ENCODE measurements at regions not wholly inside any gene's neighbourhood (a gene's known extent, or its start where the extent isn't known, plus 50 kb on each side); places are given as distances from the start of the nearest gene placed in this dataset.

DNA sequence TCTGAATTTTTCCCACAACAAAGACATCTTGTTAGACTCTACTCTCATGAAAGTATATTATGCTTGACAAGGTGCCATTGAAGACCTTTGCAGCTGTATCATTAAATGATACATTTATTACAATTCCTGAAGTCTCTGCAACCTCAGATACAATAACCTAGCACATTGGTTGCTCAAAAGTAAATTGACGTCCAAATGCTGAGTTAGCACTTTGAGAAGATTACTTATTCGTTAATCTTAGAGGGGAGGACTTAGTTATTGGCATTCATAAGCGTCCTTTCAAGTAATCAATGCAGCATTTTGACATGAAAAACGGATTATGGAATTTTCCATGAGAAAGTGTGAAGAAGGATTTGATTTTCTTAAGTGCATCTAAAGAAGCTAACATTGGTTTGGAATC lies 151.6 kb downstream of the ARSF start:
- WGBS = 96% methylated on average over 4 of the region's 4 CpGs
- Histone ChIP-seq H3K4ac (ENCODE audit: low read depth in 1 of 2, low read length in 2 of 2) (no peak overlapping the region), H3K4me1 (ENCODE audit: control insufficient read depth, insufficient read depth, low read depth, low read length) (peaks cover 2% of the 10 kb centered on the region)

DNA sequence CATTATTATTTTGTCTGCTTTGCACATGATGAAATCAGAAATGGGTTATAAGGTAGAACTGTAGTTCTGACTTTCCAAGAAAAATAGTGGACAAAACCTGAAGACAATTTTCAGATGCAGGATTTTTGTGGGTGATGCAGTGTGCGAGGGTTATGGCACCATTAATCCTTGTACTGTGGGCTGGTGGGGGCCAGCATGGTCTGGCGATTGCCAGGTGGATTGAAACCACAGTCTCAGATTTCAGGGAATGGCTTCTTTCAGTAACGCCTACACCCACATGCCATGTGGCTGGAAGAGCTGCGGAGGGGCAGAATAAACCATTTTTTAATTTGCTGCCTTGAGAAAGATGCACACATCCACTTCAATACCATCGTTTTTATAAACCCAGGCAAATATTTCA lies 150.5 kb downstream of the ARSF start:
- Histone ChIP-seq H3K14ac (ENCODE audit: low read length in 2 of 2) (no peak overlapping the region), H3K27me3 (ENCODE audit: control insufficient read depth in 1 of 2, insufficient read depth in 1 of 2, low read length in 2 of 2) (no peaks in the 10 kb centered on the region), H2BK15ac (ENCODE audit: low read depth, poor library complexity, severe bottlenecking) (no peak overlapping the region), H3K9me3 (ENCODE audit: control insufficient read depth, low read length) (no peaks in the 10 kb centered on the region), H3K4ac (ENCODE audit: low read depth in 1 of 2, low read length in 2 of 2) (no peak overlapping the region), H3K4me1 (ENCODE audit: control insufficient read depth, insufficient read depth, low read depth, low read length) (peaks cover 2% of the 10 kb centered on the region), H2AK5ac (ENCODE audit: low read length, severe bottlenecking) (no peak overlapping the region), H3K79me1 (replicated peaks; ENCODE audit: low read length, poor library complexity, severe bottlenecking) (no peaks in the 10 kb centered on the region), H2BK120ac (ENCODE audit: low read depth, low read length) (no peak overlapping the region), H3K18ac (ENCODE audit: low read depth in 1 of 2, low read length in 2 of 2) (no peak overlapping the region), H2AFZ (ENCODE audit: low read depth, low read length) (no peak overlapping the region), H3K27ac (ENCODE audit: low read length, poor library complexity, severe bottlenecking) (no peak overlapping the region), H4K8ac (ENCODE audit: low read length) (no peak overlapping the region), H4K91ac (ENCODE audit: low read length) (no peak overlapping the region), H3K4me3 (ENCODE audit: insufficient read depth in 1 of 2, low read depth in 1 of 2, low read length in 2 of 2) (no peak overlapping the region), H3K4me2 (ENCODE audit: low read length, poor library complexity, severe bottlenecking) (no peak overlapping the region), H3K36me3 (ENCODE audit: control insufficient read depth in 1 of 2, insufficient read depth in 2 of 2, low read depth in 1 of 2, low read length in 2 of 2) (no peaks in the 10 kb centered on the region), H3K23ac (ENCODE audit: low read length in 2 of 2) (no peak overlapping the region), H3K9ac (ENCODE audit: low read length) (no peak overlapping the region), H2BK5ac (ENCODE audit: low read depth, low read length, poor library complexity, severe bottlenecking) (no peak overlapping the region), H2BK12ac (ENCODE audit: low read length in 2 of 2) (no peak overlapping the region)
- WGBS = 93% methylated on average over 4 of the region's 5 CpGs
- no peak for DNase-seq

More for the DNA sequence above, 151.6 kb downstream of the ARSF start:
- Histone ChIP-seq H3K36me3 (ENCODE audit: control insufficient read depth in 1 of 2, insufficient read depth in 2 of 2, low read depth in 1 of 2, low read length in 2 of 2) (no peaks in the 10 kb centered on the region), H2AFZ (ENCODE audit: low read depth, low read length) (no peak overlapping the region), H3K4me2 (ENCODE audit: low read length, poor library complexity, severe bottlenecking) (no peak overlapping the region), H2BK5ac (ENCODE audit: low read depth, low read length, poor library complexity, severe bottlenecking) (no peak overlapping the region), H3K14ac (ENCODE audit: low read length in 2 of 2) (no peak overlapping the region), H3K4me3 (ENCODE audit: insufficient read depth in 1 of 2, low read depth in 1 of 2, low read length in 2 of 2) (no peak overlapping the region), H2BK15ac (ENCODE audit: low read depth, poor library complexity, severe bottlenecking) (no peak overlapping the region), H3K9me3 (ENCODE audit: control insufficient read depth, low read length) (no peaks in the 10 kb centered on the region), H3K23ac (ENCODE audit: low read length in 2 of 2) (no peak overlapping the region), H2BK120ac (ENCODE audit: low read depth, low read length) (no peak overlapping the region), H3K79me1 (replicated peaks; ENCODE audit: low read length, poor library complexity, severe bottlenecking) (no peaks in the 10 kb centered on the region), H4K91ac (ENCODE audit: low read length) (no peak overlapping the region), H3K9ac (ENCODE audit: low read length) (no peak overlapping the region), H3K27ac (ENCODE audit: low read length, poor library complexity, severe bottlenecking) (no peak overlapping the region), H2AK5ac (ENCODE audit: low read length, severe bottlenecking) (no peak overlapping the region), H4K8ac (ENCODE audit: low read length) (no peak overlapping the region), H3K18ac (ENCODE audit: low read depth in 1 of 2, low read length in 2 of 2) (no peak overlapping the region), H3K27me3 (ENCODE audit: control insufficient read depth in 1 of 2, insufficient read depth in 1 of 2, low read length in 2 of 2) (no peaks in the 10 kb centered on the region), H2BK12ac (ENCODE audit: low read length in 2 of 2) (no peak overlapping the region)
- DNase-seq = no peak

DNA sequence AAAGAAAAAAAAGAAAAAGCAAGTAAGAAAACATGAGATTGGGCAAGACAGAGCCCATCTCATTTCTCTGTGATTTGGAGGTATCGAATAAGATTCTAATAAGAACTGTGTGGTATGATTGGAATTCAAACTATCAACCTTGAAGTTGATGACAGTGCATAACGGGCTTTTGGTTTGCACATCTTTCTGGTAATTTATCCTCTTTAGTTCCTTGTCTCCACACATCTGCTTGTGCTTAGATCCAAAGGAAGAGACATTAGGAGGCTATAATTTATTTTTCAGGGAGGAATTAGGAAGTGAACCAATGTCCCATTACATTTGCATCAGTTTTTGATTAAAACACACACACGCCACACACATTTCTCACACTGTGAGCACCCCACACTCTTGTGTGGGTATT lies 149.9 kb downstream of the ARSF start:
- no peak overlapping the region for H4K8ac ChIP-seq (ENCODE audit: low read length)
- H3K9ac ChIP-seq (ENCODE audit: low read length) = no peak overlapping the region
- no peaks in the 10 kb centered on the region for H3K79me1 ChIP-seq (replicated peaks; ENCODE audit: low read length, poor library complexity, severe bottlenecking)
- H3K4me3 ChIP-seq (ENCODE audit: insufficient read depth in 1 of 2, low read depth in 1 of 2, low read length in 2 of 2) = no peak overlapping the region
- no peak overlapping the region for H3K4me2 ChIP-seq (ENCODE audit: low read length, poor library complexity, severe bottlenecking)
- H3K36me3 ChIP-seq (ENCODE audit: control insufficient read depth in 1 of 2, insufficient read depth in 2 of 2, low read depth in 1 of 2, low read length in 2 of 2) = no peaks in the 10 kb centered on the region
- H2AK5ac ChIP-seq (ENCODE audit: low read length, severe bottlenecking) = no peak overlapping the region
- H2BK120ac ChIP-seq (ENCODE audit: low read depth, low read length) = no peak overlapping the region
- no peak overlapping the region for H3K14ac ChIP-seq (ENCODE audit: low read length in 2 of 2)
- no peak overlapping the region for H2BK15ac ChIP-seq (ENCODE audit: low read depth, poor library complexity, severe bottlenecking)
- no peak overlapping the region for H3K27ac ChIP-seq (ENCODE audit: low read length, poor library complexity, severe bottlenecking)
- no peak overlapping the region for H4K91ac ChIP-seq (ENCODE audit: low read length)
- H3K9me3 ChIP-seq (ENCODE audit: control insufficient read depth, low read length) = no peaks in the 10 kb centered on the region
- peaks cover 2% of the 10 kb centered on the region for H3K4me1 ChIP-seq (ENCODE audit: control insufficient read depth, insufficient read depth, low read depth, low read length)
- H3K18ac ChIP-seq (ENCODE audit: low read depth in 1 of 2, low read length in 2 of 2) = no peak overlapping the region
- 55% methylated on average over 1 of the region's 3 CpGs for WGBS
- H3K27me3 ChIP-seq (ENCODE audit: control insufficient read depth in 1 of 2, insufficient read depth in 1 of 2, low read length in 2 of 2) = no peaks in the 10 kb centered on the region
- no peak overlapping the region for H2BK12ac ChIP-seq (ENCODE audit: low read length in 2 of 2)
- H2BK5ac ChIP-seq (ENCODE audit: low read depth, low read length, poor library complexity, severe bottlenecking) = no peak overlapping the region
- no peak for DNase-seq
- no peak overlapping the region for H3K23ac ChIP-seq (ENCODE audit: low read length in 2 of 2)
- no peak overlapping the region for H3K4ac ChIP-seq (ENCODE audit: low read depth in 1 of 2, low read length in 2 of 2)
- H2AFZ ChIP-seq (ENCODE audit: low read depth, low read length) = no peak overlapping the region

DNA sequence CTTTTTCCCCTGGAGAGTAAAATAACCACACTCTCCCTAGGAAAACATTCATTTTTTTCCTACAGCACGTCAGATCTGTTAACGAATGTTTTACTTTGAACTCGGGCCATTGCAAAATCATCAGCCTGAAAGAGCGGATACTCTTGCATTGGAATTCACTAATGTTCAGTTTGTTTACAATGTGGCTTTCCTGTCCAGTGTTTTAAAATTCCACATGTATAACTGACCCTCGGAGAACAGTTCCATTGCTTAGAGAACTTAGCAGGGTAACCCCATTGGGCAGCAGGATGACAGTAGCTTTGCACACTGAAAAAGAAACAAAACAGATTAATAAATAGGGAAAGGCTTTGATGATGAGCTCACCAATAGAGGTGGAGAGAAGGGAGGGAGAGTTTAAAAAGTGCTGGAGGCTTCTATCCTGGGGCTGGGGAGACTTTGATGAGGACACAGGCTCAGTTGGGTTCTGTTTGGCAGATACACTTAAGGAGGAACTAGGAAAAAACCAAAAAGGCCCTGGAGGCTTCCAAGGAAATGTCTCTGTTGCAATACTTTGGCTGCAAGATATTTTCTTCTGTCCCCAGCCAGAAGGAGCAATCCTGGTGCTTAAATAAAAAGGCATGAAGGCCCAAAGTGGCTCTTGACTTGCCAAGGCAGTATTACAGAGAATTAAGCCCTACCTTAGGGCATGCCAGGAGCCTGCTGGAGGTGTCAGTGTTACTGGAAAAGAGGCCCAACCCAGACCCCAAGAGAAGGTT lies 143.1 kb downstream of the ARSF start:
- Histone ChIP-seq H3K27me3 (ENCODE audit: control insufficient read depth in 1 of 2, insufficient read depth in 1 of 2, low read length in 2 of 2) (no peaks in the 10 kb centered on the region), H4K91ac (ENCODE audit: low read length) (no peak overlapping the region), H3K4me2 (ENCODE audit: low read length, poor library complexity, severe bottlenecking) (no peak overlapping the region), H2BK15ac (ENCODE audit: low read depth, poor library complexity, severe bottlenecking) (no peak overlapping the region), H3K23ac (ENCODE audit: low read length in 2 of 2) (no peak overlapping the region), H3K4me3 (ENCODE audit: insufficient read depth in 1 of 2, low read depth in 1 of 2, low read length in 2 of 2) (peak overlapping the region in 1 of 2 experiments; percentile 45), H2BK120ac (ENCODE audit: low read depth, low read length) (no peak overlapping the region), H3K79me1 (replicated peaks; ENCODE audit: low read length, poor library complexity, severe bottlenecking) (no peaks in the 10 kb centered on the region), H3K9me3 (ENCODE audit: control insufficient read depth, low read length) (no peaks in the 10 kb centered on the region), H2BK12ac (ENCODE audit: low read length in 2 of 2) (peak overlapping the region in 1 of 2 experiments; percentile 84), H3K14ac (ENCODE audit: low read length in 2 of 2) (no peak overlapping the region), H3K27ac (ENCODE audit: low read length, poor library complexity, severe bottlenecking) (peak overlapping the region; percentile 59), H3K4me1 (ENCODE audit: control insufficient read depth, insufficient read depth, low read depth, low read length) (no peaks in the 10 kb centered on the region), H2BK5ac (ENCODE audit: low read depth, low read length, poor library complexity, severe bottlenecking) (no peak overlapping the region), H3K9ac (ENCODE audit: low read length) (peak overlapping the region; percentile 75), H3K18ac (ENCODE audit: low read depth in 1 of 2, low read length in 2 of 2) (no peak overlapping the region), H2AK5ac (ENCODE audit: low read length, severe bottlenecking) (no peak overlapping the region), H2AFZ (ENCODE audit: low read depth, low read length) (no peak overlapping the region), H3K36me3 (ENCODE audit: control insufficient read depth in 1 of 2, insufficient read depth in 2 of 2, low read depth in 1 of 2, low read length in 2 of 2) (no peaks in the 10 kb centered on the region), H4K8ac (ENCODE audit: low read length) (no peak overlapping the region), H3K4ac (ENCODE audit: low read depth in 1 of 2, low read length in 2 of 2) (no peak overlapping the region)
- 0% methylated on average over 2 of the region's 5 CpGs for WGBS
- DNase-seq = peak; percentile 97
